ENCODE measurements at regions not wholly inside any gene's neighbourhood (a gene's known extent, or its start where the extent isn't known, plus 50 kb on each side); places are given as distances from the start of the nearest gene placed in this dataset.
"Not testable (repeated sequence)": the region's sequence is repeated elsewhere in the genome, so short reads cannot be mapped to it uniquely, and the experiment has no call there.

GRCh38 chr9:82433290-82433931 is 444.8 kb downstream of the SPATA31D1 start:
- H3K36me3 Mint-ChIP-seq (ENCODE audit: low read depth); intact Hi-C loops (cut with micrococcal nuclease); H3K4me3 Mint-ChIP-seq; H3K27me3 Mint-ChIP-seq; H3K27ac Mint-ChIP-seq; H3K4me1 Mint-ChIP-seq (ENCODE audit: low read depth): not testable (repeated sequence)
- H3K9me3 Mint-ChIP-seq, result peaks cover 69% of the 10 kb centered on the region

- H3K4me1 Mint-ChIP-seq (ENCODE audit: low read depth), result no peaks in the 10 kb centered on the region
- H3K27ac Mint-ChIP-seq, result no peak overlapping the region
- H3K27me3 Mint-ChIP-seq, result no peaks in the 10 kb centered on the region
- peaks cover 74% of the 10 kb centered on the region for H3K9me3 Mint-ChIP-seq
- intact Hi-C loops (cut with micrococcal nuclease), result no loop called here
- H3K36me3 Mint-ChIP-seq (ENCODE audit: low read depth), result no peaks in the 10 kb centered on the region
- H3K4me3 Mint-ChIP-seq, result no peak overlapping the region
Observed at GRCh38 chr9:82436475-82436874, 447.9 kb downstream of the SPATA31D1 start.

GRCh38 chr9:82437183-82437582 is 448.6 kb downstream of the SPATA31D1 start:
- intact Hi-C loops (cut with micrococcal nuclease); H3K36me3 Mint-ChIP-seq (ENCODE audit: low read depth); H3K27me3 Mint-ChIP-seq; H3K4me1 Mint-ChIP-seq (ENCODE audit: low read depth); H3K4me3 Mint-ChIP-seq; H3K27ac Mint-ChIP-seq: not testable (repeated sequence)
- H3K9me3 Mint-ChIP-seq, result peaks cover 74% of the 10 kb centered on the region

- Mint-ChIP-seq H3K27me3 (no peaks in the 10 kb centered on the region), H3K27ac (no peak overlapping the region), H3K4me3 (no peak overlapping the region), H3K9me3 (peaks cover 72% of the 10 kb centered on the region), H3K4me1 (ENCODE audit: low read depth) (no peaks in the 10 kb centered on the region), H3K36me3 (ENCODE audit: low read depth) (no peaks in the 10 kb centered on the region)
- intact Hi-C loops (cut with micrococcal nuclease), result no loop called here
Observed at GRCh38 chr9:82438581-82438980, 450.0 kb downstream of the SPATA31D1 start.

- no peak overlapping the region for H3K27ac Mint-ChIP-seq
- H3K36me3 Mint-ChIP-seq (ENCODE audit: low read depth), result no peaks in the 10 kb centered on the region
- H3K4me3 Mint-ChIP-seq, result no peak overlapping the region
- H3K27me3 Mint-ChIP-seq, result no peaks in the 10 kb centered on the region
- peaks cover 70% of the 10 kb centered on the region for H3K9me3 Mint-ChIP-seq
- intact Hi-C loops (cut with micrococcal nuclease), result no loop called here
- H3K4me1 Mint-ChIP-seq (ENCODE audit: low read depth), result no peaks in the 10 kb centered on the region
Observed at GRCh38 chr9:82443312-82443711, 454.7 kb downstream of the SPATA31D1 start.

GRCh38 chr9:82445556-82445955 is 457.0 kb downstream of the SPATA31D1 start:
- no peak overlapping the region for H3K27ac Mint-ChIP-seq
- H3K4me1 Mint-ChIP-seq (ENCODE audit: low read depth), result no peaks in the 10 kb centered on the region
- no peaks in the 10 kb centered on the region for H3K36me3 Mint-ChIP-seq (ENCODE audit: low read depth)
- no peaks in the 10 kb centered on the region for H3K27me3 Mint-ChIP-seq
- intact Hi-C loops (cut with micrococcal nuclease), result no loop called here
- H3K9me3 Mint-ChIP-seq, result peaks cover 53% of the 10 kb centered on the region
- H3K4me3 Mint-ChIP-seq, result no peak overlapping the region

- Mint-ChIP-seq H3K36me3 (ENCODE audit: low read depth) (no peaks in the 10 kb centered on the region), H3K9me3 (peaks cover 46% of the 10 kb centered on the region), H3K27me3 (no peaks in the 10 kb centered on the region), H3K27ac (no peak overlapping the region), H3K4me1 (ENCODE audit: low read depth) (no peaks in the 10 kb centered on the region), H3K4me3 (no peak overlapping the region)
- intact Hi-C loops (cut with micrococcal nuclease), result no loop called here
Observed at GRCh38 chr9:82447343-82447742, 458.8 kb downstream of the SPATA31D1 start.

- intact Hi-C loops (cut with micrococcal nuclease), result no loop called here
- no peaks in the 10 kb centered on the region for H3K27me3 Mint-ChIP-seq
- no peak overlapping the region for H3K27ac Mint-ChIP-seq
- no peaks in the 10 kb centered on the region for H3K4me1 Mint-ChIP-seq (ENCODE audit: low read depth)
- no peaks in the 10 kb centered on the region for H3K36me3 Mint-ChIP-seq (ENCODE audit: low read depth)
- no peak overlapping the region for H3K4me3 Mint-ChIP-seq
- H3K9me3 Mint-ChIP-seq, result peaks cover 37% of the 10 kb centered on the region
Observed at GRCh38 chr9:82449986-82450385, 461.4 kb downstream of the SPATA31D1 start.

- H3K36me3 Mint-ChIP-seq (ENCODE audit: low read depth), result no peaks in the 10 kb centered on the region
- no peak overlapping the region for H3K27ac Mint-ChIP-seq
- intact Hi-C loops (cut with micrococcal nuclease), result no loop called here
- H3K4me1 Mint-ChIP-seq (ENCODE audit: low read depth), result no peaks in the 10 kb centered on the region
- H3K27me3 Mint-ChIP-seq, result no peaks in the 10 kb centered on the region
- H3K4me3 Mint-ChIP-seq, result no peak overlapping the region
- peaks cover 16% of the 10 kb centered on the region for H3K9me3 Mint-ChIP-seq
Observed at GRCh38 chr9:82454509-82455190, 466.1 kb downstream of the SPATA31D1 start.

- intact Hi-C loops (cut with micrococcal nuclease), result no loop called here
- Mint-ChIP-seq H3K27me3 (no peaks in the 10 kb centered on the region), H3K4me3 (no peak overlapping the region), H3K27ac (no peak overlapping the region), H3K4me1 (ENCODE audit: low read depth) (no peaks in the 10 kb centered on the region), H3K9me3 (peaks cover 12% of the 10 kb centered on the region), H3K36me3 (ENCODE audit: low read depth) (no peaks in the 10 kb centered on the region)
Observed at GRCh38 chr9:82456642-82457041, 468.1 kb downstream of the SPATA31D1 start.

- Mint-ChIP-seq H3K27ac (no peak overlapping the region), H3K9me3 (peaks cover 9% of the 10 kb centered on the region), H3K4me1 (ENCODE audit: low read depth) (no peaks in the 10 kb centered on the region), H3K36me3 (ENCODE audit: low read depth) (no peaks in the 10 kb centered on the region), H3K27me3 (no peaks in the 10 kb centered on the region), H3K4me3 (no peak overlapping the region)
- intact Hi-C loops (cut with micrococcal nuclease), result no loop called here
Observed at GRCh38 chr9:82457298-82457697, 468.7 kb downstream of the SPATA31D1 start.

- Mint-ChIP-seq H3K4me1 (ENCODE audit: low read depth) (no peaks in the 10 kb centered on the region), H3K36me3 (ENCODE audit: low read depth) (no peaks in the 10 kb centered on the region), H3K4me3 (no peak overlapping the region), H3K27ac (no peak overlapping the region), H3K27me3 (no peaks in the 10 kb centered on the region), H3K9me3 (peaks cover 9% of the 10 kb centered on the region)
- intact Hi-C loops (cut with micrococcal nuclease), result no loop called here
Observed at GRCh38 chr9:82457891-82458290, 469.3 kb downstream of the SPATA31D1 start.

- Mint-ChIP-seq H3K36me3 (ENCODE audit: low read depth) (no peaks in the 10 kb centered on the region), H3K9me3 (peaks cover 11% of the 10 kb centered on the region), H3K27me3 (no peaks in the 10 kb centered on the region), H3K27ac (no peak overlapping the region), H3K4me1 (ENCODE audit: low read depth) (no peaks in the 10 kb centered on the region), H3K4me3 (no peak overlapping the region)
- intact Hi-C loops (cut with micrococcal nuclease), result no loop called here
Observed at GRCh38 chr9:82458296-82458695, 469.7 kb downstream of the SPATA31D1 start.

- Mint-ChIP-seq H3K4me3 (no peak overlapping the region), H3K36me3 (ENCODE audit: low read depth) (no peaks in the 10 kb centered on the region), H3K9me3 (peaks cover 18% of the 10 kb centered on the region), H3K27me3 (no peaks in the 10 kb centered on the region), H3K4me1 (ENCODE audit: low read depth) (no peaks in the 10 kb centered on the region), H3K27ac (no peak overlapping the region)
- intact Hi-C loops (cut with micrococcal nuclease), result no loop called here
Observed at GRCh38 chr9:82466616-82467260, 478.2 kb downstream of the SPATA31D1 start.

Measured in dendritic cell treated with granulocyte-macrophage colony-stimulating factor and Interleukin-4, amounts not matched to agents 40 ng/mL and 50 ng/mL, for 4 days (primary cell).